Right atrium auricular region (tissue), 2 donors: ENCODE measurements at regions not wholly inside any gene's neighbourhood (a gene's known extent, or its start where the extent isn't known, plus 50 kb on each side); places are given as distances from the start of the nearest gene placed in this dataset.

ENCODE experiments used
- DNase-seq: peaks from one replicate; pipeline ENCODE4 v3.0.0-alpha.2; 2019; ENCODE audit warnings: low spot score
- H3K27ac ChIP-seq, 2 donors: fragments of 200-600 bp; sonication (generic); 1 replicate in 1 of 2; 2 replicates in 1 of 2; pipeline ENCODE4 v1.5.1; 2016 to 2019
- H3K27me3 ChIP-seq, 2 donors: fragments of 200-600 bp; sonication (generic); one replicate each; pipeline versions ENCODE4 v1.5.1 to v1.6.0; 2017 to 2019
- H3K36me3 ChIP-seq: fragments of 200-600 bp; sonication (generic); one replicate; pipeline ENCODE4 v1.5.1; 2016
- H3K4me1 ChIP-seq, 2 donors: fragments of 200-600 bp; sonication (generic); one replicate each; pipeline versions ENCODE4 v1.5.1 to v1.6.0; 2017 to 2019
- H3K4me3 ChIP-seq, 2 donors: fragments of 200-600 bp; sonication (generic); 1 replicate in 1 of 2; 2 replicates in 1 of 2; pipeline ENCODE4 v1.5.1; 2017 to 2019; ENCODE audit warnings: mild to moderate bottlenecking in 1 of 2, moderate library complexity in 1 of 2
- H3K9me3 ChIP-seq, 2 donors: fragments of 200-600 bp; sonication (generic); one replicate each; pipeline ENCODE4 v1.5.1; 2019
- TF ChIP-seq, protein P1 (sequence below), 2 donors: fragments of 200-600 bp; sonication (generic); IDR thresholded peaks; one replicate each; pipeline ENCODE4 v1.5.1; 2019; ENCODE audit warnings: antibody characterized with exemption in 2 of 2

DNA sequence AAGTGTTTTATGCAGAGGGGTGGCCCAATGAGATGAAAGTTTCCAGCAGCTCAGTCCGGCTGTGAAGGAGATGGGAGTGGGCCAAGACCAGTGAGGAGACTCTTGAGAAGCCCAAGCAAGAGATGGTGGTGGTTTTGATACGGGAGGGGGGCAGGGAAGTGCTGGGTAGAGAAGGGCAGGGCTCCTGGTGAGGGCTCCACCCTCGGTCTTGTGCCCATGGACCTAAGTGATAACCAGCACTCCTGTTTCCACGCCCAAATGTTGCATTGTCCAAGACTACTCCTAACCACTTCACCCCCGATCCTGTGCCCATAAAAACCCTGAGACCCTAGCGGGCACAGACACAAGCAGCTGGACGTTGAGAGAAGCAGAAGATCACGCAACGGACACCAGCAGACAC, 140.9 kb downstream of the MIS18A start:
- no peaks in the 10 kb centered on the region for H3K27me3 ChIP-seq
- peaks cover 0 to 9% of the 10 kb centered on the region in 2 donors for H3K9me3 ChIP-seq
- H3K4me3 ChIP-seq, result no peak overlapping the region
- H3K27ac ChIP-seq, result no peak overlapping the region
- peaks cover 0 to 28% of the 10 kb centered on the region in 2 donors for H3K4me1 ChIP-seq
- no peaks in the 10 kb centered on the region for H3K36me3 ChIP-seq
- TF ChIP-seq, protein P1, sequence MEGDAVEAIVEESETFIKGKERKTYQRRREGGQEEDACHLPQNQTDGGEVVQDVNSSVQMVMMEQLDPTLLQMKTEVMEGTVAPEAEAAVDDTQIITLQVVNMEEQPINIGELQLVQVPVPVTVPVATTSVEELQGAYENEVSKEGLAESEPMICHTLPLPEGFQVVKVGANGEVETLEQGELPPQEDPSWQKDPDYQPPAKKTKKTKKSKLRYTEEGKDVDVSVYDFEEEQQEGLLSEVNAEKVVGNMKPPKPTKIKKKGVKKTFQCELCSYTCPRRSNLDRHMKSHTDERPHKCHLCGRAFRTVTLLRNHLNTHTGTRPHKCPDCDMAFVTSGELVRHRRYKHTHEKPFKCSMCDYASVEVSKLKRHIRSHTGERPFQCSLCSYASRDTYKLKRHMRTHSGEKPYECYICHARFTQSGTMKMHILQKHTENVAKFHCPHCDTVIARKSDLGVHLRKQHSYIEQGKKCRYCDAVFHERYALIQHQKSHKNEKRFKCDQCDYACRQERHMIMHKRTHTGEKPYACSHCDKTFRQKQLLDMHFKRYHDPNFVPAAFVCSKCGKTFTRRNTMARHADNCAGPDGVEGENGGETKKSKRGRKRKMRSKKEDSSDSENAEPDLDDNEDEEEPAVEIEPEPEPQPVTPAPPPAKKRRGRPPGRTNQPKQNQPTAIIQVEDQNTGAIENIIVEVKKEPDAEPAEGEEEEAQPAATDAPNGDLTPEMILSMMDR (IDR thresholded peaks at IDR 0.05), result no peak
- DNase-seq, result no peak

DNA sequence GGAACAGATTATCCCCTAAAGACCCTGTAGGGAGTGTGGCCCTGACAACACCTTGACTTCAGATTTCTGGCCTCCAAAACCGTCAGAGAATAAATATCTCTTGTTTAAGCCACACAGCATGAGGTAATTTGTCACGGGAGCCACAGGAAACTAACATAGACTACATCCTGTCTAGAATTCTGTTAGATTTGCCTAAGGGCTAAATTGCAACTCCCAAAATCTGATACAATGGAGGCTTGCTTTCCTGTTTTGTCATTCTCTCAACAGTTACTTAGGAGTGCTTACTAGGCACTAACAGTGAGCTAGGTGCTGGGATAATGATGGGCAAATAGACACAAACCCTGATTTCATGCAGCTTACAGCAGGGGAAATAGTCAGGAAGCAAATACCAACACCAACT, 141.6 kb downstream of the MIS18A start:
- TF ChIP-seq, protein P1 (IDR thresholded peaks at IDR 0.05), result no peak
- Histone ChIP-seq H3K4me3 (no peak overlapping the region), H3K4me1 (peaks cover 0 to 33% of the 10 kb centered on the region in 2 donors), H3K9me3 (peaks cover 0 to 9% of the 10 kb centered on the region in 2 donors), H3K36me3 (no peaks in the 10 kb centered on the region), H3K27me3 (no peaks in the 10 kb centered on the region), H3K27ac (no peak overlapping the region)
- DNase-seq, result no peak

DNA sequence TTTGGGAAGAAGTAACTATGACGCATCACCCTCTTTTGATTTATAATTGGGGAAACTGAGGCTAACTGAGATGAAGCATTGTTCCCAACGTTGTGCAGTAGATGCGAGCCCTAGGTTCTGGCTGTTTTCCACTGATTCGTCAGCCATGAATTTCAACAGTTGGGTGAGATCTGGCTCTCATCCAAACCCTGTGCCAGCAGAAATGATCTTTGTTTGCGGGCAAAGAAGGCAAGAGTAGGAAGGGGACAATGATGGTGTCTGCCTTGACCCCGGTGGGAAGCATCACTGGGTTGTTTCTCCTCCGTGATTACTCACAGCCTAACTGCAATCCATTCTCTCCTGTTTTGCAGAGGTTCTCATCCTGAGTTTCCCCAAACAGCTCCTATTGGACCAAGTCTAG, 142.3 kb downstream of the MIS18A start:
- Histone ChIP-seq H3K27ac (no peak overlapping the region), H3K4me3 (no peak overlapping the region), H3K4me1 (peaks cover 0 to 40% of the 10 kb centered on the region in 2 donors), H3K36me3 (no peaks in the 10 kb centered on the region), H3K9me3 (peaks cover 0 to 9% of the 10 kb centered on the region in 2 donors), H3K27me3 (no peaks in the 10 kb centered on the region)
- no peak for DNase-seq
- TF ChIP-seq, protein P1 (IDR thresholded peaks at IDR 0.05), result no peak

DNA sequence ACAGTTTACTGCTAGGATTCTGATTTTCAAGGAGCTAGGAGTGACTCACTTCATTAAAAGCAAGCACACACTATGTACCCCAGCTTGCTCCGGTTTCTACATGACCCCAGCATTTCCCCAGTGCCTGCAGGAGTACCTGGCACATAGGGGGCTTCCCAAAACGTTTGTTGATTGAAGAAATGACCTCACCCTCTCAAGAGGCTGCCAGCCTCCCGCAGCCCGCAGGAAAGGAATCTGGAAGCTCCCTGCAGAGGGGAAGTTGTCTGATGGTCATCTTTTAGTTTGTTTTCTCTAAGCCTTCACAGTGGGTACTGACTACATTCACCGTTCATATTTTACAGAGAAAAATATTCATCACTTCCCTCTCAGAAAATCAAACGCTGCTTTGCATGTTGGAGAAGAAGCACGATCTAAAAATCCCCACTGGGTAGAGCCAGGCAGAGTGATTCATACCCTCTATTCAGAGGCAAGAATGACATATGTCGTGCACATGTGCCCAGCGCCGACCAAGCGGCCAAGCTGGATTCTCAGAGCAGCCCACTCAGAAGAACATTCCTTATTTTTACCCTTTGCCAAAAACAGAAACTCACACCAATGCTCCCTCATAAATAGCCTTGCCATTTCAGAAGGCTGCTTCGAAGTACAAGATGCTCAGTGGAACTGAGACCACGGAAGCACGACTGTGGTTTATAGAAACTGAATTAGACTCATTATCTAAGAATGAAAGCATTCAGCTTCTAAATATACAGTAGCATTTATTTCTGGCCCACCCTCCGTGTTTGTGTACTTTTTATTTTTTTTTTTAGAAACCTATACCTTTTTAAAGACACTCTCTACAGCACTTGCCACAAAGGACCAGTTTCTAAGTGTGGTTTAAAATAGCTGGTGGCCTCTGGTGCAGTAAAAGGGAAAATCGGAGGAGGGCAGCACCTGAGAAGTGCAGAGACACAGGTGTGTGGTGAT, 143.2 kb downstream of the MIS18A start:
- no peaks in the 10 kb centered on the region for H3K27me3 ChIP-seq
- DNase-seq, result no peak
- TF ChIP-seq, protein P1 (IDR thresholded peaks at IDR 0.05), result no peak
- H3K4me1 ChIP-seq, result peaks cover 0 to 42% of the 10 kb centered on the region in 2 donors
- H3K36me3 ChIP-seq, result no peaks in the 10 kb centered on the region
- H3K4me3 ChIP-seq, result no peak overlapping the region
- peaks cover 0 to 9% of the 10 kb centered on the region in 2 donors for H3K9me3 ChIP-seq
- no peak overlapping the region for H3K27ac ChIP-seq

DNA sequence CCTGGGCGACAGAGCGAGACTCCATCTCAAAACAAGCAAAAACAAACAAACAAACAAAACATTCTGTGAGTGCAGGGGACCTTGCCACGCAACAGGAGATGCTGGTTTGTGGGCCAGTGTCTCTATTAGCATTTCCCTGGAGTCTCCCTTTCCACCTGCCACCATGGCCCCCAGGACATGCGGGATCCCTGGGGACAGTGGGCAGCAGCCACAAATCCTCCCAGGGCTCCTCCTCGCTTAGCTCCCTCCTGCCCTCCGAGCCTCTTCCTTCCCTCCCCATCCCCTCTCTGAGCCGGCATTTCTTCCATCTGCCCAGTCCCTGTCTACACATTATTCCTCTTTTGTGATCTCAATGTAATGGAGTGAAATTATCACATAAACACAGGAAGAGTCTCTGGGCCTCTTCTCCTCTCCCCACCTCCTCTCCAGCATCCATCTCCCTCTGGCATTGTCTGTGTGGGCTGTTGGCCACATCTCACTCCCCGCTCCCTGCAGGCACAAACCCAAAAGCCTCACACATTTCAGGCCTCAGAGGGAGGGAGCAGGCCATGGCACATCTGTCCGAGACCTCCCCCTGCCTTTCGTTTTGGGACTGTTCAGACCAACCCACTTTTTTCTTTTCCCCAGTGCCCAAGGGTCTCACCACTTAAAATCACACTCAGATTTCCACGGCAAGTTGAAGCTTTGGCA, 144.3 kb downstream of the MIS18A start:
- no peak overlapping the region for H3K27ac ChIP-seq
- no peaks in the 10 kb centered on the region for H3K36me3 ChIP-seq
- H3K4me1 ChIP-seq, result peaks cover 0 to 42% of the 10 kb centered on the region in 2 donors
- no peaks in the 10 kb centered on the region for H3K27me3 ChIP-seq
- TF ChIP-seq, protein P1 (IDR thresholded peaks at IDR 0.05), result no peak
- no peak for DNase-seq
- peaks cover 0 to 9% of the 10 kb centered on the region in 2 donors for H3K9me3 ChIP-seq
- H3K4me3 ChIP-seq, result no peak overlapping the region
